Fibroblast of pulmonary artery (primary cell): ENCODE measurements at regions not wholly inside any gene's neighbourhood (a gene's known extent, or its start where the extent isn't known, plus 50 kb on each side); places are given as distances from the start of the nearest gene placed in this dataset.

Source experiments
- DNase-seq: peaks from one replicate; pipeline ENCODE4 v3.0.0-alpha.2; 2010; ENCODE audit warnings: low read depth
- H3K4me3 ChIP-seq: replicated peaks from 2 replicates; pipeline ENCODE4 v1.5.1; 2011; ENCODE audit warnings: low read depth, mild to moderate bottlenecking, control low read depth, low read length, moderate library complexity
- CTCF ChIP-seq: IDR thresholded peaks from 2 replicates; pipeline ENCODE4 v1.5.1; 2011; ENCODE audit warnings: mild to moderate bottlenecking, control low read depth, low read length, inconsistent platforms; ENCODE audit errors: missing control alignments

- DNase-seq, result no peak
- no peak for TF ChIP-seq CTCF
- H3K4me3 ChIP-seq, result no peak overlapping the region
Measured at GRCh38 chr21:22965455-22966135, 1967.4 kb downstream of the NCAM2 start.

- H3K4me3 ChIP-seq, result no peak overlapping the region
- no peak for DNase-seq
- TF ChIP-seq CTCF, result no peak
Measured at GRCh38 chr21:22981819-22982218, 1983.6 kb downstream of the NCAM2 start.

- no peak for DNase-seq
- H3K4me3 ChIP-seq, result no peak overlapping the region
- no peak for TF ChIP-seq CTCF
Measured at GRCh38 chr21:22993144-22993543, 1994.9 kb downstream of the NCAM2 start.

- no peak for DNase-seq
- TF ChIP-seq CTCF, result no peak
- H3K4me3 ChIP-seq, result no peak overlapping the region
Measured at GRCh38 chr21:22993822-22994574, 1995.8 kb downstream of the NCAM2 start.

- no peak for TF ChIP-seq CTCF
- no peak overlapping the region for H3K4me3 ChIP-seq
- no peak for DNase-seq
Measured at GRCh38 chr21:23003951-23004350, 2005.7 kb downstream of the NCAM2 start.

GRCh38 chr21:23008601-23009202, 2010.5 kb downstream of the NCAM2 start:
- no peak for TF ChIP-seq CTCF
- no peak for DNase-seq
- no peak overlapping the region for H3K4me3 ChIP-seq
